DND-41 (cell line): ENCODE measurements at regions not wholly inside any gene's neighbourhood (a gene's known extent, or its start where the extent isn't known, plus 50 kb on each side); places are given as distances from the start of the nearest gene placed in this dataset.

Source experiments
- ATAC-seq: fragments of 200-7000 bp; cut with Tn5 transposase; 3 replicates; pipeline ENCODE4 v1.9.1; 2021; ENCODE audit warnings: low read depth; ENCODE audit not compliant: insufficient read depth
- DNase-seq: peaks from one replicate; pipeline ENCODE4 v3.0.0-alpha.2; 2020
- H2AFZ ChIP-seq: 2 replicates; pipeline ENCODE4 v1.6.0; 2012; ENCODE audit warnings: low read depth, low read length
- H3K27ac ChIP-seq: 2 replicates; pipeline ENCODE4 v1.5.1; 2012; ENCODE audit warnings: low read length, inconsistent platforms
- H3K27me3 ChIP-seq: fragments of 200-600 bp; sonication (generic); 2 replicates; pipeline ENCODE4 v1.6.0; 2012; ENCODE audit warnings: low read length, mild to moderate bottlenecking, inconsistent platforms; ENCODE audit not compliant: insufficient read depth, poor library complexity
- H3K36me3 ChIP-seq: 2 replicates; pipeline ENCODE4 v1.5.1; 2012; ENCODE audit warnings: low read length, inconsistent platforms; ENCODE audit not compliant: insufficient read depth
- H3K4me1 ChIP-seq: 2 replicates; pipeline ENCODE4 v1.5.1; 2012; ENCODE audit warnings: mild to moderate bottlenecking, low read length; ENCODE audit not compliant: insufficient read depth
- H3K4me2 ChIP-seq: 2 replicates; pipeline ENCODE4 v1.6.0; 2012; ENCODE audit warnings: mild to moderate bottlenecking, moderate library complexity, low read length, inconsistent platforms; ENCODE audit not compliant: insufficient read depth
- H3K4me3 ChIP-seq, 2 experiments: fragments of 200-600 bp in 1 of 2; shearing (Covaris generic) in 1 of 2; 2 replicates each; pipeline ENCODE4 v1.5.1; 2012 to 2016; ENCODE audit warnings: inconsistent platforms in 2 of 2, low read length in 2 of 2, mild to moderate bottlenecking in 2 of 2, low read depth in 1 of 2, moderate library complexity in 1 of 2
- H3K79me2 ChIP-seq: 2 replicates; pipeline ENCODE4 v1.6.0; 2012; ENCODE audit warnings: low read length, inconsistent platforms; ENCODE audit not compliant: insufficient read depth
- H3K9ac ChIP-seq: 2 replicates; pipeline ENCODE4 v1.6.0; 2012; ENCODE audit warnings: low read depth, mild to moderate bottlenecking, inconsistent platforms, low read length, moderate library complexity
- H3K9me3 ChIP-seq: 2 replicates; pipeline ENCODE4 v1.5.1; 2012; ENCODE audit warnings: low read length, moderate library complexity, mild to moderate bottlenecking, inconsistent platforms; ENCODE audit not compliant: insufficient read depth, severe bottlenecking
- H4K20me1 ChIP-seq: 2 replicates; pipeline ENCODE4 v1.6.0; 2012; ENCODE audit warnings: low read length; ENCODE audit not compliant: insufficient read depth
- EZH2 ChIP-seq: IDR thresholded peaks from 3 replicates; pipeline ENCODE4 v1.6.1; 2012; ENCODE audit warnings: borderline replicate concordance, low read depth, mild to moderate bottlenecking, moderate library complexity, low read length, inconsistent platforms; ENCODE audit not compliant: severe bottlenecking
- TF ChIP-seq, protein P1 (sequence below): IDR thresholded peaks from 2 replicates; pipeline ENCODE4 v1.5.1; 2012; ENCODE audit warnings: borderline replicate concordance, low read length, moderate library complexity, mild to moderate bottlenecking; ENCODE audit not compliant: poor library complexity, severe bottlenecking; ENCODE audit errors: extremely low read depth

DNA sequence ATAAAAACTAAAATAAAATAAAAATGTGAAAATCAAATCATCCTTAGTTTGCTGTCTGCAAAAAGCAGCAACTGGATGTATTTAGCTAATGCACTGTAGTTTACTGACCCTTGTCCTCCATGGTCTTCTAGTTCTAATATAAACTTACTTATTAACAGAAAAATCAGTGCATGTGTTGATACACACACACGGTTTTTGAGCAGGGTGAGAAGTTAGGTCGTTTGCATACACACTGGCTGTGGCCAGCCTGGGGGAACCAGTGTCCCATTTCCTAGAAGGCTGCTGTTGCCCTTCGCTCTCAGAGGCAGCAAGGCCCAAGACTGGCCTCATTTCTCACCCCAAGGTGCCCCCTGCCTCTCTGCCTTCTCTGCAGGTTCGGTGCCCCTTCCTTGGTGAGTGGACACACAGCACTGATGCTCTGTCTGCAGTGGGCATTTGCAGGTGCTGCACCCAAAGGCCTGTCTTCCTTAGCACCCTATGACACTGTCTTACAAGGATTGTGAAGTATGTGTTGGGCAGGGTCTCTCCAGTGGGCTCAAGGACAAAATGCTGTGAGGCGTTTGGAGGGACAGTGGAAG, 168.5 kb downstream of the SCP2D1 start:
- no peak overlapping the region for H3K4me3 ChIP-seq
- H3K79me2 ChIP-seq = no peaks in the 10 kb centered on the region
- no peak overlapping the region for H3K4me2 ChIP-seq
- ATAC-seq (no peak), DNase-seq (no peak)
- H2AFZ ChIP-seq = no peak overlapping the region
- no peaks in the 10 kb centered on the region for H3K4me1 ChIP-seq
- no peaks in the 10 kb centered on the region for H3K36me3 ChIP-seq
- no peaks in the 10 kb centered on the region for H4K20me1 ChIP-seq
- no peak overlapping the region for H3K27ac ChIP-seq
- no peaks in the 10 kb centered on the region for H3K27me3 ChIP-seq
- H3K9ac ChIP-seq = no peak overlapping the region
- no peaks in the 10 kb centered on the region for H3K9me3 ChIP-seq
- no peak for TF ChIP-seq EZH2
- TF ChIP-seq, protein P1, sequence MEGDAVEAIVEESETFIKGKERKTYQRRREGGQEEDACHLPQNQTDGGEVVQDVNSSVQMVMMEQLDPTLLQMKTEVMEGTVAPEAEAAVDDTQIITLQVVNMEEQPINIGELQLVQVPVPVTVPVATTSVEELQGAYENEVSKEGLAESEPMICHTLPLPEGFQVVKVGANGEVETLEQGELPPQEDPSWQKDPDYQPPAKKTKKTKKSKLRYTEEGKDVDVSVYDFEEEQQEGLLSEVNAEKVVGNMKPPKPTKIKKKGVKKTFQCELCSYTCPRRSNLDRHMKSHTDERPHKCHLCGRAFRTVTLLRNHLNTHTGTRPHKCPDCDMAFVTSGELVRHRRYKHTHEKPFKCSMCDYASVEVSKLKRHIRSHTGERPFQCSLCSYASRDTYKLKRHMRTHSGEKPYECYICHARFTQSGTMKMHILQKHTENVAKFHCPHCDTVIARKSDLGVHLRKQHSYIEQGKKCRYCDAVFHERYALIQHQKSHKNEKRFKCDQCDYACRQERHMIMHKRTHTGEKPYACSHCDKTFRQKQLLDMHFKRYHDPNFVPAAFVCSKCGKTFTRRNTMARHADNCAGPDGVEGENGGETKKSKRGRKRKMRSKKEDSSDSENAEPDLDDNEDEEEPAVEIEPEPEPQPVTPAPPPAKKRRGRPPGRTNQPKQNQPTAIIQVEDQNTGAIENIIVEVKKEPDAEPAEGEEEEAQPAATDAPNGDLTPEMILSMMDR = no peak

GRCh38 chr20:18983796-18984195, 170.2 kb downstream of the SCP2D1 start:
- H2AFZ ChIP-seq = no peak overlapping the region
- H3K79me2 ChIP-seq = no peaks in the 10 kb centered on the region
- H3K9ac ChIP-seq = no peak overlapping the region
- DNase-seq (no peak), ATAC-seq (no peak)
- H3K4me2 ChIP-seq = no peak overlapping the region
- H3K36me3 ChIP-seq = no peaks in the 10 kb centered on the region
- H3K9me3 ChIP-seq = no peaks in the 10 kb centered on the region
- no peak overlapping the region for H3K27ac ChIP-seq
- TF ChIP-seq, protein P1 = no peak
- no peak for TF ChIP-seq EZH2
- no peaks in the 10 kb centered on the region for H3K27me3 ChIP-seq
- no peaks in the 10 kb centered on the region; the same call in 1 of the 2 replicates for H4K20me1 ChIP-seq
- H3K4me1 ChIP-seq = no peaks in the 10 kb centered on the region
- no peak overlapping the region for H3K4me3 ChIP-seq

- Histone ChIP-seq H2AFZ (no peak overlapping the region), H3K9ac (no peak overlapping the region), H3K9me3 (no peaks in the 10 kb centered on the region), H3K79me2 (no peaks in the 10 kb centered on the region), H3K27ac (no peak overlapping the region), H3K4me2 (no peak overlapping the region), H3K36me3 (no peaks in the 10 kb centered on the region), H3K4me3 (no peak overlapping the region), H3K4me1 (no peaks in the 10 kb centered on the region), H4K20me1 (no peaks in the 10 kb centered on the region; the same call in 1 of the 2 replicates), H3K27me3 (no peaks in the 10 kb centered on the region)
- DNase-seq (no peak), ATAC-seq (no peak)
- TF ChIP-seq EZH2 = no peak
- TF ChIP-seq, protein P1 = no peak
These were observed 170.9 kb downstream of the SCP2D1 start for GRCh38 chr20:18984238-18985200.
